B cell (primary cell): ENCODE measurements at regions not wholly inside any gene's neighbourhood (a gene's known extent, or its start where the extent isn't known, plus 50 kb on each side); places are given as distances from the start of the nearest gene placed in this dataset.

Experiments used
- CTCF ChIP-seq: fragments of 200-600 bp; IDR thresholded peaks from one replicate; pipeline ENCODE4 v1.8.0; 2022; ENCODE audit warnings: antibody characterized with exemption, mild to moderate bottlenecking
- EZH2 ChIP-seq: IDR thresholded peaks from 2 replicates; pipeline ENCODE4 v1.6.1; 2012; ENCODE audit warnings: borderline replicate concordance, low read depth, mild to moderate bottlenecking, moderate library complexity, low read length; ENCODE audit not compliant: insufficient read depth, poor library complexity, severe bottlenecking

- no peak for TF ChIP-seq CTCF
- no peak for TF ChIP-seq EZH2
Measured at GRCh38 chr12:33253178-33253577, 186.4 kb downstream of the SYT10 start.
